CD4-positive, alpha-beta T cell treated with Interleukin-12 subunit alpha and Interleukin-12 subunit beta, for 1 hour (primary cell): ENCODE measurements at regions not wholly inside any gene's neighbourhood (a gene's known extent, or its start where the extent isn't known, plus 50 kb on each side); places are given as distances from the start of the nearest gene placed in this dataset.

Experiments
- DNase-seq: peaks from one replicate; pipeline ENCODE4 v3.0.0-alpha.2; 2020

- DNase-seq, result no peak
These were observed 506.3 kb downstream of the LMO4 start for GRCh38 chr1:87834941-87835340.

- no peak for DNase-seq
These were observed 512.1 kb downstream of the LMO4 start for GRCh38 chr1:87840767-87841166.

DNA sequence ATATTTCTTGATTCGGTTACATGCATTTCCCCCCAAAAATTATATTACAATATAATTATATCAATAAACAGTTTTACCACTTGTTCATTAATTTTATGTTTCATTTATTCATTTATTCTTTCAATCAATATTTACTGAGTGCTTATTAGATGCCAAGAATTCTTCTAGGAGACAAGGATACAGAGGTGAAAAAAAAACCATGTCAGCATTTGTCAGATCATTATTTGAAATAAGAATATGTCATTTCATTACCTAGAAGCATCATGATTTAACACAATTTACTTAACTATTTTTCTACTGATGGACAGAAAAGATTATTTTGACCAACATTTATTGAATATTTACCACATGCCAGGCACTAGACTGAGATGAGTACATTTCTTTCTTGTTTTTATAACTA is 512.7 kb downstream of the LMO4 start:
- no peak for DNase-seq

- DNase-seq, result no peak
These were observed 513.5 kb downstream of the LMO4 start for GRCh38 chr1:87842156-87842555.

DNA sequence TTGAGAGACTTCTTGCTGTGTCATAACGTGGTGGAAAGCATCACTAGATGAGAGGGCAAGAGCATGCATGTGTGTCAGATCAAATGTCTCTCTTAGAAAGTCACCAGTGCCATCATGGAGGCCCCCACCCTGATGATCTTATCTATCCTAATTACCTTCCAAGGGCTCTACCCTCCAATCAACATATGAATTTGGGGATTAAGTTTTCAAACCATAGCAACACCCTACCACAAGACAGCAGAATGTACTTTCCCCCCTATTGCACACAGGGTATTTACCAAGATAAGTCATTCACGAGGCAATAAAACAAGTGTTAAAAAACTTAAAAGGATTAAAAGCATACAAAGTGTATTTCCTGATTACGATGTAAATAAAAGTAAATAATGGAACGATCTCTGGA is 515.6 kb downstream of the LMO4 start:
- DNase-seq, result no peak

DNA sequence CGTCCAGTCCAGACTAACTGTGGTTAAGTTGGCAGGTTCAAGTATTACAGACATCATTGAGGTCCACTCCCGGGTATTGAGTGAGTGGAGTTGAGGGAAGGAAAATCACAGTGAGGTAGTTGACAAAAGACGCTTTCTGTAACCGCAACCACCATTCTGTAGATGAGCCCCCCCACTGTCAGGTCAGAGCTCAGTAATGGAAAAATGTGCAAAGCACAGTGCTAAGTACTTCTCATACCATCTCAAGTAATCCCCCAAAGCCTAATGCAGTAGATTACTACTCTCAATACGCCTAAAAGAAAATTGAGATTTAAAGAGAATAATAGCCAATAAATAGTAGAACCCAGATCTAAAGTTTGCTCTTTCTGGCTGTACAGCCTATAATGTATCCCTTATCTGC is 522.8 kb downstream of the LMO4 start:
- no peak for DNase-seq

GRCh38 chr1:87852410-87853161 is 523.9 kb downstream of the LMO4 start:
- no peak for DNase-seq

DNA sequence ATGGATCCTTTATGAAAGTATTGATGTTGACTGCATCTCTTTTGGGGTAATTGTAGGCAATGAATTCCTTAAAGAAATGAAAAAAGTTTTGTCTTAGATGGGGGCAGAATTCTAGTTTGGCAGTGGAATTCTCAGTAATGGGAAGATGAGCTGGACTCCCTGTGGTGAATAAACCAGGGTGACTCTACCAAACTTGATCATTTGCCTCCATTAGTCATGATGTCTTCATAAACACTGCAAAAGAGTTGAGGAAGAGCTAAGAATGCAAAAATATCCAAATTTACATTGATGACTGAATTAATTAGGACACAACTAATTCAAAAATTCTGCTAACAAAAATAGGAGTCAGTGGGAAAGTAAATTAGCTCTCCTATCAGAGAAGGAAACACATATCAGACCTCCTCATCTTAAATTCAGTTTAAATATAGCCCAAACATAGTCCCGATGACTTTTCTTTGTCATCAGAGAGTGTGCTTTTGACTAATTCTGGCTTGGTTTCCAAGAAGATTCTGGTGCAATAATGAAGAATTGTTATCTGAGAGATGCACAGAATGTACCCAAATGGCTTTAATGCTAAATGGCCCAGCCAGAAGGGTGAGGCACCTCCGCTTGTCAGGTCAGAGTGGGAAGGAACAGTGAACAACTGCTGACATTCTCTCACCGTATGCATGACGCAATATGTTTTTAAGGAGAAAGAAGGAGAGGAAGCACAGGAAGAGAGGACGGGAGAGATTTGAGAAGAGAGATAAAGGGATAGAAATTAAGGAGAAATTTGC is 525.1 kb downstream of the LMO4 start:
- DNase-seq, result no peak

DNA sequence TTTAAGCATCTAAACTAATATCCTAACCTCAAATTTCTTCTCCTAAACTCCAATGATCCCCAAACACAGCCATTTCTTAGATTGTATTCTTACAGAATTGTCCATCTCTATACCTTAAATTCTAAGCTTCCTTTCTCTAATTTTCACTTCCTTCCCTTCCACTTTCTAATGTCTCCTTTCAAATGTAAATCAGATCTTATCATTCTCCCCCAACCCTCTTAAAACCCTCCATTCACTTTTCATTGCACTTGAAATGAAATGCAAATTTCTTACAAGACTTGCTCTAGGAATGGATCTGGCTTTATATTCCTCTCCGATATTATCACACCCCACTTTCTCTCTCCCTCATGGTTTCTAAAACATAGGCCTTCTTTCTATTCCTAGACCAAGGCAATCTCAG is 534.6 kb downstream of the LMO4 start:
- DNase-seq, result no peak

DNA sequence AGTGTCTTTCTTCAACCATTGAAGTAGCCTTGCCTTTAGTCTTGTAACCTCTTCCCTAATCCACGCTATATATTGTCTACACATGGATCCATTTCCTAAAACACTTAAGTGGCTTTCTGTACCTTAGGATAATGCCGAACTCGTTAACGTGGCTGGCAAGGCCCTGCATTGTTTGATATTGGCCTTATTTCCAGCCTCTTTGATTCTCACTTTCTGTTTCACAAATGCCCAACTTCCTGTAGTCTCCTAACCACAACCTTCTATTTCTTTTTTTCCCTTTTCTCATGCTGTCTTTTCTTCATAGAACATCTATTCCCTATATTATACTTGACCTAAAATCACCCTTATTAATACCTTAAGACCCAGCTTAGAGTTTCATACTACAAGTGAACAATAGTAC is 536.0 kb downstream of the LMO4 start:
- no peak for DNase-seq

GRCh38 chr1:87866416-87866815 is 537.7 kb downstream of the LMO4 start:
- no peak for DNase-seq

DNA sequence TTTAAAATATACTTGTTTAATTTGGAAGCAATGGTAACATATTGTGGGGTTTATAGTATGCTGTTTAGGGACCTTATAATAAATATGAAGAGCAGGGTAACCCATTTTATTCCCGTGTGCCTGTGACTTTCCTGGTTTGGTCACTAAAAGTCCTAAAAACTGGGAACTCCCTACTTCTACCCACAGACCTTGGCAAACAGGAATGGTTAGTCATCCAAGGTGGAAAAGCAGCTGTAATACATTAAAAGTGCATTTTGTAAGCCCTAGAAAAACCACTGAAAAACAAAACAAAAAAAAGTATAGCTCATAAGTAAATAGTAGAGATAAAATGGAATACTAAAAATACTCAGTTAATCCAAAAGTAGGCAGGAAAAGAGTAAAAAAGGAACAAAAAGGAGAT is 538.9 kb downstream of the LMO4 start:
- no peak for DNase-seq

GRCh38 chr1:87869567-87869966 is 540.9 kb downstream of the LMO4 start:
- DNase-seq, result no peak

DNA sequence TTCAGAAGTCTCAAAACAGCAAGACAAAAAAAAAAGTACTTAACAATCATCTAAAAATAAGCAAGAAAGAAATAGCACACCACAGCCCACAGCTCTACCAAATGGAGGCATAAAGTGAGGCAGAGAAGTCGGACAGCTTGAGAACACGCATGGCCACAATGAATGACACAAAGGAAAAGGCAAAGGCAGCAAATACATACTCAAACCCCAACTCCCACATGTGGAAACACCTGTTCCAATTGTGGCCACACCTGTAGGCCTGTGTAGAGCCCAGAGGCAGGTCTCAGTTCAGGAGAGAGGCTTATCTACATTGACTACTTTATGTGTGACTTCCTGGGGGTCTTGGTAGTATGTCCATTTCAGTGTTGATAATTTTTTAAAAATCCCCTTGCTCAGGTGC is 543.5 kb downstream of the LMO4 start:
- no peak for DNase-seq

- no peak for DNase-seq
These were observed 544.0 kb downstream of the LMO4 start for GRCh38 chr1:87872692-87873091.

GRCh38 chr1:87878873-87879272 is 550.2 kb downstream of the LMO4 start:
- DNase-seq, result no peak

DNA sequence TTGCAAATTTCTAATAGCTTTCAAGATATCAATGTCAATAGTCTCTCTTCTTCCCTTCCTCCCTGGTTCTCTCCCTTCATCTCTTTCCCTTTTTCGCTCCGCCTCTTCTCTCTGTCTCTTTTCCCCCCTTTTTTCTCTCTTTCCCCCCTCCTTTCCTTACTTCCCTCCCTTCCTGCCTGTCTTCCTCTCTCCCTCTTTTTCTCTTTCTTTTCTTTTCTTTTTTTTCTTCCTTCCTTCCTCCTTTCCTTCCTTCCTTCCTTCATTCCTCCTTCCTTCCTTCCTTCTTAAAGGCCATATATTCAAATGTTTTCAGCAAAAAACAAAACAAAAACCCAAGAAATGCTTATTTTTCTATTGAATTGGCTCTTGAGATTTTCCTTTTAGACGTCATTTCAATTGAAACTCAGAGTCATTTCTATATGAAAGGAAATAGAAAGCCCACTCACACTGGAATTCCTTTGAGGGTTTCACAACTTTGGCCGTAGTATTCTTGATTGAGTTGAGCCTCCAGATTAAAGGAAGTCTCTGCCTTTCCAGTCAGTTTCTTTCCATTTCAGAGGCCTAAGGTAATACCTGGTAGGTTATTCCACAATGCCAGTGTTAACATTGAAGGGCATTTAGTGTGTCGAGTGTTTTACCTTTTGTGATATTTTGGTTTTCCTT is 551.5 kb downstream of the LMO4 start:
- no peak for DNase-seq

GRCh38 chr1:87880764-87881163 is 552.1 kb downstream of the LMO4 start:
- no peak for DNase-seq

DNA sequence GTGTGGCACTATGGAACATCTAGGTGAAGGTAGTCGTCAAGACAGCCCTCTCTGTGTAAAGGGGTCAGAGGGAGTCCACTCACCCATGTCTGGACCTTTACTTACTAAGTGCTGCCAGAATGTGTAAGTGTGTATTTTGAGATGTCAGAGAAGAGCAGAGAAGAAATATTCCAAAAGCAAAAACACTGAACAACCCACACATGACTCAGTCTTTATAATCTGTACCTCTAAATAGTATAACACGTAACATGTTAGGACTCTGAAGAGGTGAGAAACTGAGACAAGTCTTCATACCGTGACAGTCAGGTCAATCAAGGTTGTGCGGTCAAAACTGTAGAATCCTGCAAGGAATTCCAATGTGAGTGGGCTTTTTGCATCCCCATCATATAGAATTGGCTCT is 555.2 kb downstream of the LMO4 start:
- no peak for DNase-seq

- no peak for DNase-seq
These were observed 555.9 kb downstream of the LMO4 start for GRCh38 chr1:87884581-87884980.

GRCh38 chr1:87885278-87886025 is 556.8 kb downstream of the LMO4 start:
- no peak for DNase-seq

DNA sequence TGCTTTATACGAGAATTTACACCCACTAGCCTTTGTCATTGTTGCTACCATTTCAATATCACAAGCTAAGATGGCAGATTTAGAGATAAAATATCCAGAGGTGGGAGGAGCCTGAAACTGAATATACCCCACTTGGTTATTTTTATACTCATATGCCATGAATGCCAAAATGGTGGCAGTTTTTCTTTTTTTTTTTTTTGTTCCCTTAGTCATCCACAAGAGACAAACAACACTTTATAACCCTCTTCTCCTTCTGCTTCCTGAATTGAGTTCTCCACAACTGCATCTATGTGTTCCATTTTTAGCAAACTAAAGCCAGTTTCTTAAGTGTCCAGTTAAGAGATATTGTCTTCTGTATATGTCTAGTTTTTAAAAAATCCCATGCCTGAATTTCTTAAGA is 558.4 kb downstream of the LMO4 start:
- DNase-seq, result no peak

GRCh38 chr1:87888446-87888845 is 559.8 kb downstream of the LMO4 start:
- DNase-seq, result no peak
